ENCODE measurements at regions not wholly inside any gene's neighbourhood (a gene's known extent, or its start where the extent isn't known, plus 50 kb on each side); places are given as distances from the start of the nearest gene placed in this dataset.

DNA sequence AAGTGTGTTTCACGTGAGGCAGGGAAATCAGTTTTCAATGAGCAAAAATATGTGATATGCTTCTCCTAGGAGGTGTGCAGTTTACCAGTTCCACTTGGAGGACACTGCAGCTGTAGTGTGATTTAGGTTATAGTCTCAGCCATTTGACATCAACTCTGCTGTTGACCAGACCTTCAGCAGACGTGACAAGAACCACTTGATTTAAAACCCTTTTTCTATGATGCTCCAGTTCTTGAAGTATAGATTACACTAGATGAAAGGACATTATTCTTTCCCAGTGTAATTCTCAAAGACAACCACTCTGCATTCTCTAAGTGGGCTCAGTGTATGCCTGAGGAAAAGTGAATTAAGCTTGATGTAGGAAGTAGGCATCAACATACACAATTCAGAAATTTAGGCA lies 480.8 kb downstream of the TBC1D32 start:
- intact Hi-C loops (cut with DNase I; ENCODE audit: low total_unique reads), result no loop called here
- Histone ChIP-seq H3K9me3 (no peaks in the 10 kb centered on the region), H3K27me3 (no peaks in the 10 kb centered on the region), H3K4me1 (no peaks in the 10 kb centered on the region), H3K27ac (no peak overlapping the region), H3K4me3 (no peak overlapping the region), H3K36me3 (no peaks in the 10 kb centered on the region)
- TF ChIP-seq POLR2A (IDR thresholded peaks at IDR 0.05) (no peak), CTCF (IDR thresholded peaks at IDR 0.05) (no peak)
- DNase-seq, result no peak

GRCh38 chr6:120852293-120852849 lies 481.9 kb downstream of the TBC1D32 start:
- intact Hi-C loops (cut with DNase I; ENCODE audit: low total_unique reads), result no loop called here
- no peaks in the 10 kb centered on the region for H3K27me3 ChIP-seq
- H3K27ac ChIP-seq, result no peak overlapping the region
- no peaks in the 10 kb centered on the region for H3K36me3 ChIP-seq
- no peaks in the 10 kb centered on the region for H3K4me1 ChIP-seq
- H3K4me3 ChIP-seq, result no peak overlapping the region
- no peaks in the 10 kb centered on the region for H3K9me3 ChIP-seq
- TF ChIP-seq POLR2A (IDR thresholded peaks at IDR 0.05) (no peak), CTCF (IDR thresholded peaks at IDR 0.05) (no peak)
- no peak for DNase-seq

- no peak for TF ChIP-seq POLR2A (IDR thresholded peaks at IDR 0.05)
- no peak for TF ChIP-seq CTCF (IDR thresholded peaks at IDR 0.05)
- no peak for DNase-seq
- Histone ChIP-seq H3K27ac (no peak overlapping the region), H3K27me3 (no peaks in the 10 kb centered on the region), H3K4me1 (no peaks in the 10 kb centered on the region), H3K9me3 (no peaks in the 10 kb centered on the region), H3K36me3 (no peaks in the 10 kb centered on the region), H3K4me3 (no peak overlapping the region)
- intact Hi-C loops (cut with DNase I; ENCODE audit: low total_unique reads), result no loop called here
Measured at GRCh38 chr6:120826253-120826652, 508.0 kb downstream of the TBC1D32 start.

GRCh38 chr6:120816794-120817193 lies 517.5 kb downstream of the TBC1D32 start:
- TF ChIP-seq CTCF (IDR thresholded peaks at IDR 0.05), result no peak
- TF ChIP-seq POLR2A (IDR thresholded peaks at IDR 0.05), result no peak
- intact Hi-C loops (cut with DNase I; ENCODE audit: low total_unique reads), result no loop called here
- no peak overlapping the region for H3K27ac ChIP-seq
- H3K36me3 ChIP-seq, result no peaks in the 10 kb centered on the region
- DNase-seq, result no peak
- H3K4me1 ChIP-seq, result no peaks in the 10 kb centered on the region
- H3K4me3 ChIP-seq, result no peak overlapping the region
- H3K9me3 ChIP-seq, result no peaks in the 10 kb centered on the region
- no peaks in the 10 kb centered on the region for H3K27me3 ChIP-seq

- no peaks in the 10 kb centered on the region for H3K4me1 ChIP-seq
- H3K9me3 ChIP-seq, result no peaks in the 10 kb centered on the region
- no peaks in the 10 kb centered on the region for H3K27me3 ChIP-seq
- intact Hi-C loops (cut with DNase I; ENCODE audit: low total_unique reads), result no loop called here
- DNase-seq, result no peak
- no peaks in the 10 kb centered on the region for H3K36me3 ChIP-seq
- TF ChIP-seq POLR2A (IDR thresholded peaks at IDR 0.05) (no peak), CTCF (IDR thresholded peaks at IDR 0.05) (no peak)
- H3K4me3 ChIP-seq, result no peak overlapping the region
- no peak overlapping the region for H3K27ac ChIP-seq
Measured at GRCh38 chr6:120805276-120805675, 529.0 kb downstream of the TBC1D32 start.

Data from uterus (tissue), 3 donors.